BE2C (cell line): ENCODE measurements at regions not wholly inside any gene's neighbourhood (a gene's known extent, or its start where the extent isn't known, plus 50 kb on each side); places are given as distances from the start of the nearest gene placed in this dataset.

Experiments
- DNase-seq: peaks from one replicate; pipeline ENCODE4 v3.0.0-alpha.2; 2020
- H3K27me3 ChIP-seq: fragments of 250-450 bp; sonication (Bioruptor Pico); 2 replicates; pipeline ENCODE4 v1.5.1; 2020; ENCODE audit warnings: mild to moderate bottlenecking
- H3K36me3 ChIP-seq: fragments of 250-450 bp; sonication (Bioruptor Pico); 2 replicates; pipeline ENCODE4 v1.5.1; 2020; ENCODE audit warnings: mild to moderate bottlenecking
- H3K4me1 ChIP-seq: fragments of 250-450 bp; sonication (Bioruptor Pico); 2 replicates; pipeline ENCODE4 v1.5.1; 2020
- H3K4me3 ChIP-seq: 2 replicates; pipeline ENCODE4 v1.5.1; 2011; ENCODE audit warnings: low read depth, low read length
- H3K9me3 ChIP-seq: fragments of 250-450 bp; sonication (Bioruptor Pico); 2 replicates; pipeline ENCODE4 v1.5.1; 2020
- CTCF ChIP-seq: IDR thresholded peaks from 2 replicates; pipeline ENCODE4 v1.5.1; 2012; ENCODE audit warnings: mild to moderate bottlenecking, low read depth, low read length

- no peak overlapping the region for H3K4me3 ChIP-seq
- no peaks in the 10 kb centered on the region for H3K9me3 ChIP-seq
- no peak for TF ChIP-seq CTCF
- DNase-seq, result no peak
- no peaks in the 10 kb centered on the region for H3K4me1 ChIP-seq
- H3K27me3 ChIP-seq, result no peaks in the 10 kb centered on the region
- H3K36me3 ChIP-seq, result no peaks in the 10 kb centered on the region
Measured at GRCh38 chr13:90995614-90996013, 351.9 kb upstream of the MIR17HG start.

GRCh38 chr13:90997951-90998350 is 349.5 kb upstream of the MIR17HG start:
- TF ChIP-seq CTCF, result no peak
- no peak overlapping the region for H3K4me3 ChIP-seq
- no peaks in the 10 kb centered on the region for H3K27me3 ChIP-seq
- no peaks in the 10 kb centered on the region for H3K9me3 ChIP-seq
- H3K4me1 ChIP-seq, result no peaks in the 10 kb centered on the region
- no peaks in the 10 kb centered on the region for H3K36me3 ChIP-seq
- no peak for DNase-seq

DNA sequence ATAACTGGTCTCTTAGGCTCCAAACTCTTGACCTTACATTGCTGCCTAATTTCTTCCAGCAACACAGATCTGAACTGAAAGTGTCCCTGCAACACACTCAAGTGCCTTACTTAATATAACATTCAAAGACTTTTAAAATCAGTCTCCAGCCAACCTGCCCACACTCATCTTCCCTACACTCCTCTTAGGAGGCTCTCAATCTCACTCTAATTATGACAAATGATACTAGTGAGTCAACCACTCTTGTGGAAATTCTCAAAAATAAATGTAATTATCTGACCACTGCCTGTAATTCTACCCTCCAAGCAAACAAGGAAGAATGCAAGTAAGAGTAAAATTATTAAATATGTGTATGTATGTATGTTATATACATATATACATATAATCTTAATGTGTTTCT is 348.1 kb upstream of the MIR17HG start:
- Histone ChIP-seq H3K36me3 (no peaks in the 10 kb centered on the region), H3K4me3 (no peak overlapping the region), H3K27me3 (no peaks in the 10 kb centered on the region), H3K4me1 (no peaks in the 10 kb centered on the region), H3K9me3 (no peaks in the 10 kb centered on the region)
- no peak for TF ChIP-seq CTCF
- no peak for DNase-seq

DNA sequence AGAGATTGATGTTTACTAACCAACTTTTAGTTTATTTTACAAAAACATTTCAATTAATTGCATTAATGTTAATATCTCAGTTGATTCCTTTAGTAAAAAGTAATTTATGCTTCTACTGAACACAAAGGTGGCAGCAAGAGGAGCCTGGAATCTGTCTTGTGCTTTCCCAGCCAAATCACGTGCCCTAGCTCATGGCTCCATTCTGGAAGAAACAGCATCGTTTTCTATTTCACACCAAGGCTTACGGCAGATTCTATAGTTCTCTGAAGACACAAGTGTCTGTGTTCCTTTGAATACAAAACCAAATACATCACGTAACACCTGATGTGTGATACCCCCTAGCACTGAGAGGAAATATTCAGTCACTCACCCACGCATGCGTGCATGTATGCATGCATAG is 346.1 kb upstream of the MIR17HG start:
- H3K27me3 ChIP-seq, result no peaks in the 10 kb centered on the region
- H3K36me3 ChIP-seq, result no peaks in the 10 kb centered on the region
- H3K9me3 ChIP-seq, result no peaks in the 10 kb centered on the region
- H3K4me1 ChIP-seq, result no peaks in the 10 kb centered on the region
- no peak overlapping the region for H3K4me3 ChIP-seq
- TF ChIP-seq CTCF, result no peak
- no peak for DNase-seq

- Histone ChIP-seq H3K27me3 (no peaks in the 10 kb centered on the region), H3K9me3 (no peaks in the 10 kb centered on the region), H3K4me1 (no peaks in the 10 kb centered on the region; the same call in 1 of the 2 replicates), H3K36me3 (no peaks in the 10 kb centered on the region), H3K4me3 (no peak overlapping the region)
- no peak for DNase-seq
- TF ChIP-seq CTCF, result no peak
Measured at GRCh38 chr13:91014696-91015095, 332.8 kb upstream of the MIR17HG start.

DNA sequence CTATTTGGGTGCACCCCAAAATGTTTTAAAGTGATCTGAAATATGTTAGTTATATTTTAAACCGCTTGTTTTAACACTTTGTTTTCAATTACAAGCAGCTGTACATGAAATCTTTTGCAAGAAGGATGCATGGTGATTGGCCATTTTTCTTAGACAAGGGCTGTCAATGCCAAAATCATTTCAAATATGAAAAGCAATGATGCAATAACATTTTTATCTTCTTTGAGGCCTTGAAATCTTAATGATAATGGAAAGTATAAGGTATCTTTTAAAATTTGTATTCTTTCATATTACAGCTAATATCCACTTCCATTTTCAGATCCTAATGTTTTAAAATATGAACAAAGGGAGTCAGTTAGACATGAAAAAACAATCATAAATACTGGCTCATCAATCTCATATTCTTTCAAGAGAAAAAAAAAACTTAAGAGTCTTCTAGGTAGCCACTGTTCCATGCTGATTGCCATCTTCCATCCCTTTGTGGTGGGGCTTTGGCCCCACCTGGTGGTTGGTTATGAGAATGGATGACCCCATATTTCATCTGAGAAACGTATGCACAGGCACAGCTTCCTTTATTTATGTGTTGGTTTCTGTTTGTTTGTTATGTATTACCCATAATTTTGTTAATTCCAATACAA is 330.3 kb upstream of the MIR17HG start:
- Histone ChIP-seq H3K4me1 (no peaks in the 10 kb centered on the region; the same call in 1 of the 2 replicates), H3K36me3 (no peaks in the 10 kb centered on the region), H3K4me3 (peak overlapping the region; percentile 47), H3K9me3 (no peaks in the 10 kb centered on the region), H3K27me3 (no peaks in the 10 kb centered on the region)
- peak; percentile 92 for TF ChIP-seq CTCF
- peak; percentile 69 for DNase-seq
